ENCODE measurements at regions not wholly inside any gene's neighbourhood (a gene's known extent, or its start where the extent isn't known, plus 50 kb on each side); places are given as distances from the start of the nearest gene placed in this dataset.
A peak's percentile ranks its signal among the peaks of the same experiment; 100 is the strongest.

GRCh38 chr4:81860111-81860510, 388.4 kb upstream of the RASGEF1B start:
- DNase-seq, result no peak

GRCh38 chr4:81854406-81854805, 382.7 kb upstream of the RASGEF1B start:
- no peak for DNase-seq

GRCh38 chr4:81852031-81852715, 380.5 kb upstream of the RASGEF1B start:
- DNase-seq, result no peak

GRCh38 chr4:81850701-81851100, 379.0 kb upstream of the RASGEF1B start:
- DNase-seq, result no peak

- DNase-seq, result no peak
Observed at GRCh38 chr4:81845761-81846160, 374.1 kb upstream of the RASGEF1B start.

DNA sequence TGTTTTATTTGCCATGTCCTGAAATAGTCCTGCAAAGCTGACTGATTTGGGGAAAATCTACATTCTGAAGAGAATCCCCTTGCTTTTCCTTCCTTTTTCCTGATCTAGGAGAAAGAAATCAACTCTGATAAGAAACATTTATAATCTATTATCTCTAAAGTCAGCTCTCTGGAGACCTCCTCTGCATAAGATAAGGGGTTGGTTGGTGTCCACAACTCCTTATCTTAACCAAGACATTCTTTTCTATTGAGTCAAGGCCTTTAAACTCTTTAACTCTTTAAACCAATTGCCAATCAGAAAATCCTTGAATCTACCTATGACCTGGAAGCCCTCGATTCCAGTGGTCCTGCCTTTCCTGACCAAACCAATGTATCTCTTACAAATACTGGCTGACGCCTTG, 373.6 kb upstream of the RASGEF1B start:
- DNase-seq, result no peak

DNA sequence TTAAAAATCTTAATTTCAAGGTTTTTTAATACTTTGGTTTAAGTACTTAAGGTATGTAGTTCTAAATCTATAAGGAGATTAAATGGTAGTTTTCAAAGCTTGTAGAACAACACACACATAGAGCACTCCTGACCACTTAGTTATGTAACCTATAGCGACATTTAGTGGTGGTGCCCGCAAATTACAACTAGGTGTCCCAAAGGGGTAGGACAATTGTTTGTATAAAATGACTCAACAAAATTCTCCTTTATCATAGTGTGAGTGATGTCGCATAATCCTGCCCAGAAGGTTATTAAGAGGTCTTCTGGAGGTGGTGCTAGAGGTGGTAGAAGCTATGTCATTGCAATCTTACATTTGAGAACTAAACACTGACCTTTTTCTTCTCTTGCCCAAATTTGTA, 373.0 kb upstream of the RASGEF1B start:
- DNase-seq, result peak; percentile 72

DNA sequence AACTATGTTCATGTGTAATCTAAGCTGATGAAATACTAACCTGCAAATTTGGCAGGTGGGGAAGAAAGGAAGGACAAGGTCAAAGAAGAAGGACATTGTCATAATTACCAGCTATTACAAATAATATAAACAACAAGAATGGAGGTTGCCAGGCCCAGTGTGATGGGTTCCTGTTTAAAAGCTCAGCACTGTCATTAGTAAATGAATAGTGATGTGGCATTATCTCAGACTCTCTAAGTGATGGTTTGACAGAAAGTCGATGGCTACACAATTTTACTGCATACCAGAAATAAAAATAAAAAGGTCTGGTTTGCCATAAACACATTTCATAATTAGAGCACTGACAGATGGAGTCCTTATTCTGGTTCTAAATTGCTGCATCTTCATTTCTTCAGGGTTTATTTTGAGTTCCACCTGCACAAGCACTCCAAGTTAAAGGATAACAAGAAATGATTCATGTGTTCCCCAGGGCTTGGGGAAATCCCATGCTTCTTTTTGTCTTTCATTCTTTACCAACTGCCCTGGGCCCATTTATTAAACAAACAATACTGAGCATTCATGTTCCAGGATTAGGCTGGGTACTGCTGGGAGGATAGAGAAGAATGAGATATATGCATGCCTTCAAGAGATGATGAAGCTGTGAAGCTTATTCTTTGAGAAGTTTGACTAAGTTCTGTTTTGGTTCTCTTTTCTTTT, 367.8 kb upstream of the RASGEF1B start:
- no peak for DNase-seq

DNA sequence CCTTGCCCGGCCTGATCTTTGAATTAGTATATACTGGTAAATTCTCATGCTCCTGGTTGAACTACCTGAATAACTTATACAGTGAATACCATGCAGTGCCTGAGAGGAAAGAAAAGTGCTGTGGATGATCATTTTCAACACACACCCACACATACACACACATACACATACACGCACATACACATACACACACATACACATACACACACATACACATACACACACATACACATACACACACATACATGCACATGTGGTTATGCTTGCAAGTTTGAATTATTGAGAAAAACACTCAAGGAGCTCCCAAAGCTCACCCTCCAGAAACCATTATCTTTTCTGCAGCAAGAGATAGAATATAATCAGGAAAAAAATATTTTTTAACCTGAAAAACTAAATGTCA, 366.9 kb upstream of the RASGEF1B start:
- DNase-seq, result no peak

GRCh38 chr4:81836716-81837115, 365.0 kb upstream of the RASGEF1B start:
- DNase-seq, result no peak

DNA sequence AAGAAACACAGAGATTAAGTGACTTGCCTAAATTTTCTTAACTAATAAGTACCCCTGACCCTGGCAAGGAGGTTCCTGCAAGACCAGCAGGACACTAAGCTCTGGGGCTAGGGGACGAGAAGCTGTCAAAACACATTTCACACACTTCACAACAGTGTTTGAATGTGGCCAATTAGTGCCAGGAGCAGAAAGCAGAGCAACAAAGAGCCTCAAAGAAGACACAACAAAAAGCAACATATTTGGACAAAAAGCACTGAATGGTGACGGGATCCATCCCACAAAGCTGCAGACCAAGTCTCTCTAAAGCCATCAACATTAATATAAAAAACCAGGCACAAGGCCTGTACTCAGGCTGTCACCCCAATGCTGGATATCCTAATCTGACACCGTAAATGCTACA, 361.9 kb upstream of the RASGEF1B start:
- no peak for DNase-seq

GRCh38 chr4:81828991-81829390, 357.3 kb upstream of the RASGEF1B start:
- DNase-seq, result no peak

- peak; percentile 25 for DNase-seq
Observed at GRCh38 chr4:81827577-81828202, 356.0 kb upstream of the RASGEF1B start.

- DNase-seq, result no peak
Observed at GRCh38 chr4:81826817-81827424, 355.2 kb upstream of the RASGEF1B start.

- no peak for DNase-seq
Observed at GRCh38 chr4:81826335-81826734, 354.6 kb upstream of the RASGEF1B start.

GRCh38 chr4:81818385-81818920, 346.7 kb upstream of the RASGEF1B start:
- no peak for DNase-seq

GRCh38 chr4:81816031-81816761, 344.5 kb upstream of the RASGEF1B start:
- no peak for DNase-seq

DNA sequence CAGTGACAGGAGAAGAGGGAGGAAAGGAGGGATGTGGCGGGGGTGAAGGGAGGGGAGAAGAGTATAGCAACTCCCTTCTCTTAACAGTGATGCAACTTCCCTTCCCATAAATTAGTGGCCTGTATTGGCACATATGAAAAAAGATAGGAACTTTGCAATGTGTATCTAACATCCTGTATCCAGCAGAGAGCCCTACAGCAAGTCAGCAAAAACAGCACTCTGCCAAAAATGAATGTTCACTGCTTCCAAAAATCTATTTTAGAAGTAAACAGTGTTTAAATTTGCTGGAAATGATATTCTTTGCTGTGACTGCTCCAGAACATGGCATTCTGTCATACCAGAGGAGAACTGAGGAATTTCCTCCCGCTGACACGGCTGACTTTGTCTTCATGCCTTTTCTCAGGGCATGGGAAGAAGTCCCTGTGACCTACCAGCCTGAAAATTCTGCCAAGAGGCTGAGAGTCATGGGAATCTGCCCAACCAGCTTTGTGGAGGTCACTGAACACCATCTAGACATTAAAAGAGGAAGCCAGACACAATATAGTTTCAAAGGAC, 343.4 kb upstream of the RASGEF1B start:
- DNase-seq, result no peak

- no peak for DNase-seq
Observed at GRCh38 chr4:81811562-81812293, 340.0 kb upstream of the RASGEF1B start.

DNA sequence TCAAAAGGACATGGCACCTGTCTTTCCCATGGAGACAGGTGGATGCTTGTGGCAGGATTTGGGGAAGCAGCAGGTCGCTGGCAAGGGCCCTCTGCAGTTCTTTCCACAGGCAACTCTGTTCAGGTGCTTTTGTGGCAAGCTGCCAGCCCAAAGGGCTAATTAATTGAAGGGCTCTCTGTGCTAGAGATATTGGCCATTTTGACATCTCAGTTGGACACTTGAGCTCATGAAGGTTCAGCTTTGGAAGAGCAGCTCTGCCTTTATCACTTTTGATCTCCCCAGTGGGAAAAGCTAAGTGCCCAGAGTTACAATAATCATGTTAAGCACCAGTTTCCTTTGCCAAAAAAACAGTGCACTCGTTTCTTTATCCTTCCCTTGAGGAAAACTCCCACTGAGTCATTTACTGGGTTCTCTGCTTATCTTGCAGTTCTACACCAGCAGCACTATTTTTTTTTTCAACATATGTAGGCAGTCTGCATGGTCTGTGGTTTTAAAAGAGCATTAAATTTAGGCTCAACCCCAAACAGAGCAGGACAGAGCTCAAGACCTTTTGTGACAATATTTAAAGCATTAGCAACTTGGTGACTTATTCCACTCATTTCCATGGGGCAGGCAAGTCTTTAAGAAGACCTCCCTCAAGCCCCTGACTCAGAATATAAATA, 336.4 kb upstream of the RASGEF1B start:
- no peak for DNase-seq

DNA sequence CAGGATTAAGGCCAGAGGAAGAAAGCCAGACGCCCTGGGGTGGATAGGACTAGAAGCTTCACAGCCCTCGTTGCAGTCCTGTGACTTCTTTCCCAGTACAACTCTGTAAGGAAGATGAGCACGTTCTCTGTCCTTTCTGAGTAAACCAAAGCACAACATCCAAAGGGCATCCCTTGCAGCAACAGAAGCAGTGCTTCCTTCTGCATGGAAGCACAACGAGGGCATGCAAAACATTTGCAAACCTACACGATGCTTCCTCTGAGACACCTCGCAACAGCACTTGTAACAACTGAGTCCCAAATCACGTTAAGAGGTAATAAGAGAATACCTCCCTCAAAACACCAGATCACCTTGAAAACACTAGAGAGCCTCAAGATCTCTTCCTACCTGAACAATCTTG, 335.7 kb upstream of the RASGEF1B start:
- DNase-seq, result no peak
